NCI-H1417 treated with DMSO at 0.1 percent for 48 hours (cell line): ENCODE measurements at regions not wholly inside any gene's neighbourhood (a gene's known extent, or its start where the extent isn't known, plus 50 kb on each side); places are given as distances from the start of the nearest gene placed in this dataset.

Source experiments
- DNase-seq: peaks from one replicate; lab custom pipeline; 2025; lab: John Stamatoyannopoulos, UW

GRCh38 chr4:159041054-159042034 is 61.5 kb upstream of the RAPGEF2 start:
- no peak for DNase-seq

GRCh38 chr4:159042097-159042605 is 60.7 kb upstream of the RAPGEF2 start:
- DNase-seq: no peak

GRCh38 chr4:159042868-159043267 is 60.0 kb upstream of the RAPGEF2 start:
- DNase-seq: no peak

GRCh38 chr4:159043861-159044260 is 59.0 kb upstream of the RAPGEF2 start:
- DNase-seq: no peak

GRCh38 chr4:159045321-159045720 is 57.6 kb upstream of the RAPGEF2 start:
- no peak for DNase-seq

GRCh38 chr4:159046683-159047082 is 56.2 kb upstream of the RAPGEF2 start:
- no peak for DNase-seq

- no peak for DNase-seq
Measured at GRCh38 chr4:159047478-159048165, 55.3 kb upstream of the RAPGEF2 start.

GRCh38 chr4:159048166-159048886 is 54.6 kb upstream of the RAPGEF2 start:
- peak; percentile 68 for DNase-seq

GRCh38 chr4:159049780-159050375 is 53.0 kb upstream of the RAPGEF2 start:
- peak; percentile 17 for DNase-seq

- no peak for DNase-seq
Measured at GRCh38 chr4:159051245-159052071, 51.4 kb upstream of the RAPGEF2 start.

- no peak for DNase-seq
Measured at GRCh38 chr4:159052315-159052714, 50.6 kb upstream of the RAPGEF2 start.
